ENCODE measurements at regions not wholly inside any gene's neighbourhood (a gene's known extent, or its start where the extent isn't known, plus 50 kb on each side); places are given as distances from the start of the nearest gene placed in this dataset.

GRCh38 chr15:39272901-39273300 is 308.0 kb upstream of the THBS1 start:
- ATAC-seq (no peak), DNase-seq (no peak)
- no peaks in the 10 kb centered on the region for H3K4me1 ChIP-seq (ENCODE audit: control insufficient read depth, insufficient read depth, low read length)
- no peaks in the 10 kb centered on the region for H3K9me3 ChIP-seq (ENCODE audit: control insufficient read depth, low read length)
- no peak overlapping the region for H3K4me3 ChIP-seq (ENCODE audit: low read length)
- intact Hi-C loops (cut with DNase I) = no loop called here
- H3K27me3 ChIP-seq (ENCODE audit: control insufficient read depth, insufficient read depth) = no peaks in the 10 kb centered on the region
- 96% methylated on average over 2 of the region's 2 CpGs for WGBS
- H3K27ac ChIP-seq (ENCODE audit: low read length) = no peak overlapping the region

GRCh38 chr15:39273717-39274411 is 307.0 kb upstream of the THBS1 start:
- intact Hi-C loops (cut with DNase I) = no loop called here
- no peaks in the 10 kb centered on the region for H3K4me1 ChIP-seq (ENCODE audit: control insufficient read depth, insufficient read depth, low read length)
- H3K4me3 ChIP-seq (ENCODE audit: low read length) = no peak overlapping the region
- ATAC-seq (peak; percentile 20 to 41), DNase-seq (no peak)
- H3K27me3 ChIP-seq (ENCODE audit: control insufficient read depth, insufficient read depth) = no peaks in the 10 kb centered on the region
- WGBS = 49% methylated on average over 4 of the region's 4 CpGs
- no peaks in the 10 kb centered on the region for H3K9me3 ChIP-seq (ENCODE audit: control insufficient read depth, low read length)
- H3K27ac ChIP-seq (ENCODE audit: low read length) = no peak overlapping the region

GRCh38 chr15:39275066-39275465 is 305.8 kb upstream of the THBS1 start:
- intact Hi-C loops (cut with DNase I) = no loop called here
- DNase-seq (no peak), ATAC-seq (no peak)
- Histone ChIP-seq H3K4me1 (ENCODE audit: control insufficient read depth, insufficient read depth, low read length) (no peaks in the 10 kb centered on the region), H3K4me3 (ENCODE audit: low read length) (no peak overlapping the region), H3K9me3 (ENCODE audit: control insufficient read depth, low read length) (no peaks in the 10 kb centered on the region), H3K27ac (ENCODE audit: low read length) (no peak overlapping the region), H3K27me3 (ENCODE audit: control insufficient read depth, insufficient read depth) (no peaks in the 10 kb centered on the region)
- 91% methylated on average over 3 of the region's 3 CpGs for WGBS

- no peaks in the 10 kb centered on the region for H3K9me3 ChIP-seq (ENCODE audit: control insufficient read depth, low read length)
- intact Hi-C loops (cut with DNase I) = no loop called here
- H3K4me1 ChIP-seq (ENCODE audit: control insufficient read depth, insufficient read depth, low read length) = no peaks in the 10 kb centered on the region
- DNase-seq = no peak
- 82% methylated on average over 3 of the region's 3 CpGs for WGBS
- H3K27me3 ChIP-seq (ENCODE audit: control insufficient read depth, insufficient read depth) = no peaks in the 10 kb centered on the region
- ATAC-seq = no peak
- H3K27ac ChIP-seq (ENCODE audit: low read length) = no peak overlapping the region
- H3K4me3 ChIP-seq (ENCODE audit: low read length) = no peak overlapping the region
Measured at GRCh38 chr15:39279311-39279710, 301.6 kb upstream of the THBS1 start.

- DNase-seq (no peak), ATAC-seq (no peak)
- intact Hi-C loops (cut with DNase I) = no loop called here
- Histone ChIP-seq H3K4me3 (ENCODE audit: low read length) (no peak overlapping the region), H3K27me3 (ENCODE audit: control insufficient read depth, insufficient read depth) (no peaks in the 10 kb centered on the region), H3K4me1 (ENCODE audit: control insufficient read depth, insufficient read depth, low read length) (no peaks in the 10 kb centered on the region), H3K9me3 (ENCODE audit: control insufficient read depth, low read length) (no peaks in the 10 kb centered on the region), H3K27ac (ENCODE audit: low read length) (no peak overlapping the region)
- 27% methylated on average over 1 of the region's 1 CpG for WGBS
Measured at GRCh38 chr15:39281094-39281493, 299.8 kb upstream of the THBS1 start.

- Histone ChIP-seq H3K4me1 (ENCODE audit: control insufficient read depth, insufficient read depth, low read length) (no peaks in the 10 kb centered on the region), H3K27me3 (ENCODE audit: control insufficient read depth, insufficient read depth) (no peaks in the 10 kb centered on the region), H3K27ac (ENCODE audit: low read length) (no peak overlapping the region), H3K9me3 (ENCODE audit: control insufficient read depth, low read length) (no peaks in the 10 kb centered on the region), H3K4me3 (ENCODE audit: low read length) (no peak overlapping the region)
- ATAC-seq (no peak), DNase-seq (peak in 1 of 3 donors; percentile 24)
- WGBS = 94% methylated on average over 4 of the region's 4 CpGs
- intact Hi-C loops (cut with DNase I) = no loop called here
Measured at GRCh38 chr15:39282663-39283208, 298.1 kb upstream of the THBS1 start.

GRCh38 chr15:39283531-39283930 is 297.3 kb upstream of the THBS1 start:
- intact Hi-C loops (cut with DNase I) = no loop called here
- no peak overlapping the region for H3K4me3 ChIP-seq (ENCODE audit: low read length)
- H3K4me1 ChIP-seq (ENCODE audit: control insufficient read depth, insufficient read depth, low read length) = no peaks in the 10 kb centered on the region
- ATAC-seq = no peak
- no peak overlapping the region for H3K27ac ChIP-seq (ENCODE audit: low read length)
- DNase-seq = no peak
- H3K9me3 ChIP-seq (ENCODE audit: control insufficient read depth, low read length) = no peaks in the 10 kb centered on the region
- no peaks in the 10 kb centered on the region for H3K27me3 ChIP-seq (ENCODE audit: control insufficient read depth, insufficient read depth)

- DNase-seq = no peak
- Histone ChIP-seq H3K27ac (ENCODE audit: low read length) (no peak overlapping the region), H3K4me3 (ENCODE audit: low read length) (no peak overlapping the region), H3K27me3 (ENCODE audit: control insufficient read depth, insufficient read depth) (no peaks in the 10 kb centered on the region), H3K4me1 (ENCODE audit: control insufficient read depth, insufficient read depth, low read length) (no peaks in the 10 kb centered on the region), H3K9me3 (ENCODE audit: control insufficient read depth, low read length) (no peaks in the 10 kb centered on the region)
- ATAC-seq = no peak
- intact Hi-C loops (cut with DNase I) = no loop called here
- WGBS = 69% methylated on average over 3 of the region's 3 CpGs
Measured at GRCh38 chr15:39285071-39285470, 295.8 kb upstream of the THBS1 start.

- H3K27ac ChIP-seq (ENCODE audit: low read length) = no peak overlapping the region
- intact Hi-C loops (cut with DNase I) = no loop called here
- H3K4me3 ChIP-seq (ENCODE audit: low read length) = no peak overlapping the region
- ATAC-seq (no peak), DNase-seq (no peak)
- no peaks in the 10 kb centered on the region for H3K27me3 ChIP-seq (ENCODE audit: control insufficient read depth, insufficient read depth)
- H3K4me1 ChIP-seq (ENCODE audit: control insufficient read depth, insufficient read depth, low read length) = no peaks in the 10 kb centered on the region
- H3K9me3 ChIP-seq (ENCODE audit: control insufficient read depth, low read length) = no peaks in the 10 kb centered on the region
Measured at GRCh38 chr15:39285663-39286062, 295.2 kb upstream of the THBS1 start.

GRCh38 chr15:39286706-39287105 is 294.2 kb upstream of the THBS1 start:
- no peaks in the 10 kb centered on the region for H3K27me3 ChIP-seq (ENCODE audit: control insufficient read depth, insufficient read depth)
- intact Hi-C loops (cut with DNase I) = no loop called here
- no peak for ATAC-seq
- no peak for DNase-seq
- no peak overlapping the region for H3K27ac ChIP-seq (ENCODE audit: low read length)
- H3K4me1 ChIP-seq (ENCODE audit: control insufficient read depth, insufficient read depth, low read length) = no peaks in the 10 kb centered on the region
- no peak overlapping the region for H3K4me3 ChIP-seq (ENCODE audit: low read length)
- no peaks in the 10 kb centered on the region for H3K9me3 ChIP-seq (ENCODE audit: control insufficient read depth, low read length)
- WGBS = 42% methylated on average over 2 of the region's 2 CpGs

GRCh38 chr15:39287322-39288195 is 293.3 kb upstream of the THBS1 start:
- ATAC-seq (no peak), DNase-seq (no peak)
- Histone ChIP-seq H3K4me1 (ENCODE audit: control insufficient read depth, insufficient read depth, low read length) (no peaks in the 10 kb centered on the region), H3K27ac (ENCODE audit: low read length) (no peak overlapping the region), H3K27me3 (ENCODE audit: control insufficient read depth, insufficient read depth) (no peaks in the 10 kb centered on the region), H3K4me3 (ENCODE audit: low read length) (no peak overlapping the region), H3K9me3 (ENCODE audit: control insufficient read depth, low read length) (no peaks in the 10 kb centered on the region)
- intact Hi-C loops (cut with DNase I) = no loop called here
- WGBS = 77% methylated on average over 6 of the region's 6 CpGs
